ENCODE measurements at regions not wholly inside any gene's neighbourhood (a gene's known extent, or its start where the extent isn't known, plus 50 kb on each side); places are given as distances from the start of the nearest gene placed in this dataset.

DNA sequence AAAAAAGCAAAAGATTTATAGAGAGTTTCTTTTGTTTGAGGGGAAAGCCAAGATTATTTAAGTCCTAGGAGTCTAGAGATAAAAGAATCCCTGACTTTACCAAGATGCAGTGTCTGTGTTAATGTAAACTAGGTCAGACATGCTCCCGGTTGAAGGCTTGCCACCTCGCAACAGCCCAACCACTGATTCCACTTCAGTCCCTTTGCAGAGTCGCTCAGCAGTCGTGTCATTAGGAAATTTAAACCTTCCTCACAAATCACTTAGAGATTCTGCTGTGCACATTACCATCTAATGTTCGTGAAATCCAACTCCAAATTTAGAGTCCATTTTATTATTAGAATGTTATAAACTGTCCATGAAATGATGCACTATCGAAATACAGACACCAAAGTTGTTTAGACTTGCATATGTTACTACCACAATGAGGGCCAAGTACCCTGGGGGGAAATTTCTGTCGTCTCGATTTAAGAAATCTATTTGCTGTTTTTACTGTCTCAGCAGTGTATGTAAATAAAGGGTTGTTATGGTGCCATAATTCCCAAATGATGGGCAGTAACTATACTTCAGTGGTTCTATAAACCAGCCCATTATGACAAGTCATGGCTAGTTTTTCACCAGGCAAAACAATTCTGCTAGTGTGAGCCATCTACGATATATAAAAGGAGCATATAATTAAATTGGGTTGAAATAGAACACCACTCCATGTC is 101.4 kb upstream of the MTNR1B start:
- TF ChIP-seq CTCF (IDR thresholded peaks at IDR 0.05; ENCODE audit: low read depth, low read length, missing input control) (no peak), YY1 (IDR thresholded peaks at IDR 0.05) (no peak), RXRA (IDR thresholded peaks at IDR 0.05) (no peak), TAF1 (conservative IDR thresholded peaks at IDR 0.05) (no peak), NR2F2 (IDR thresholded peaks at IDR 0.05) (no peak)
- TF ChIP-seq, protein P1, sequence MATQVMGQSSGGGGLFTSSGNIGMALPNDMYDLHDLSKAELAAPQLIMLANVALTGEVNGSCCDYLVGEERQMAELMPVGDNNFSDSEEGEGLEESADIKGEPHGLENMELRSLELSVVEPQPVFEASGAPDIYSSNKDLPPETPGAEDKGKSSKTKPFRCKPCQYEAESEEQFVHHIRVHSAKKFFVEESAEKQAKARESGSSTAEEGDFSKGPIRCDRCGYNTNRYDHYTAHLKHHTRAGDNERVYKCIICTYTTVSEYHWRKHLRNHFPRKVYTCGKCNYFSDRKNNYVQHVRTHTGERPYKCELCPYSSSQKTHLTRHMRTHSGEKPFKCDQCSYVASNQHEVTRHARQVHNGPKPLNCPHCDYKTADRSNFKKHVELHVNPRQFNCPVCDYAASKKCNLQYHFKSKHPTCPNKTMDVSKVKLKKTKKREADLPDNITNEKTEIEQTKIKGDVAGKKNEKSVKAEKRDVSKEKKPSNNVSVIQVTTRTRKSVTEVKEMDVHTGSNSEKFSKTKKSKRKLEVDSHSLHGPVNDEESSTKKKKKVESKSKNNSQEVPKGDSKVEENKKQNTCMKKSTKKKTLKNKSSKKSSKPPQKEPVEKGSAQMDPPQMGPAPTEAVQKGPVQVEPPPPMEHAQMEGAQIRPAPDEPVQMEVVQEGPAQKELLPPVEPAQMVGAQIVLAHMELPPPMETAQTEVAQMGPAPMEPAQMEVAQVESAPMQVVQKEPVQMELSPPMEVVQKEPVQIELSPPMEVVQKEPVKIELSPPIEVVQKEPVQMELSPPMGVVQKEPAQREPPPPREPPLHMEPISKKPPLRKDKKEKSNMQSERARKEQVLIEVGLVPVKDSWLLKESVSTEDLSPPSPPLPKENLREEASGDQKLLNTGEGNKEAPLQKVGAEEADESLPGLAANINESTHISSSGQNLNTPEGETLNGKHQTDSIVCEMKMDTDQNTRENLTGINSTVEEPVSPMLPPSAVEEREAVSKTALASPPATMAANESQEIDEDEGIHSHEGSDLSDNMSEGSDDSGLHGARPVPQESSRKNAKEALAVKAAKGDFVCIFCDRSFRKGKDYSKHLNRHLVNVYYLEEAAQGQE (IDR thresholded peaks at IDR 0.05) = no peak
- TF ChIP-seq, protein P2, sequence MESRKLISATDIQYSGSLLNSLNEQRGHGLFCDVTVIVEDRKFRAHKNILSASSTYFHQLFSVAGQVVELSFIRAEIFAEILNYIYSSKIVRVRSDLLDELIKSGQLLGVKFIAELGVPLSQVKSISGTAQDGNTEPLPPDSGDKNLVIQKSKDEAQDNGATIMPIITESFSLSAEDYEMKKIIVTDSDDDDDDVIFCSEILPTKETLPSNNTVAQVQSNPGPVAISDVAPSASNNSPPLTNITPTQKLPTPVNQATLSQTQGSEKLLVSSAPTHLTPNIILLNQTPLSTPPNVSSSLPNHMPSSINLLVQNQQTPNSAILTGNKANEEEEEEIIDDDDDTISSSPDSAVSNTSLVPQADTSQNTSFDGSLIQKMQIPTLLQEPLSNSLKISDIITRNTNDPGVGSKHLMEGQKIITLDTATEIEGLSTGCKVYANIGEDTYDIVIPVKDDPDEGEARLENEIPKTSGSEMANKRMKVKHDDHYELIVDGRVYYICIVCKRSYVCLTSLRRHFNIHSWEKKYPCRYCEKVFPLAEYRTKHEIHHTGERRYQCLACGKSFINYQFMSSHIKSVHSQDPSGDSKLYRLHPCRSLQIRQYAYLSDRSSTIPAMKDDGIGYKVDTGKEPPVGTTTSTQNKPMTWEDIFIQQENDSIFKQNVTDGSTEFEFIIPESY (IDR thresholded peaks at IDR 0.05) = no peak

Measured in liver (tissue), 3 donors.